ENCODE measurements at regions not wholly inside any gene's neighbourhood (a gene's known extent, or its start where the extent isn't known, plus 50 kb on each side); places are given as distances from the start of the nearest gene placed in this dataset.

DNA sequence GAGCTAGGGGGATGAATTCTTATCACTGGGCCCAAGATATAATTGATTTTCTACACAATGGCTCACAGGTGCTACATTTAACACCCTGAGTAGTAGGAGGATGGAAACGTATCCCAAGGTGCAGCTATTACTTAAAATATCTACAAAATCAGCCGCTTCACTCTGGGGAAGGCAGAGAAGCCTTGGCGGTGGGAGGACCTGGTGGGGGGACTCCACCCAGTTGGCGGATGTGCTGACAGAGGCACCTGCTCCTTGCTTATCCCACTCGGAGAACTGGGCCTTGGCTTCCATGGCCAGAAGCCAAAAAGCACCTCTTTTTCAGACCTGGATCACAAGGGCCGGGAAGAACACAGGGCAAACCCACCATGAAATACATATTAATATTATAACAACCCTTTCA is 106.3 kb downstream of the OTX2 start:
- H3K9me3 ChIP-seq (ENCODE audit: insufficient read depth, low read length, severe bottlenecking): no peaks in the 10 kb centered on the region
- H3K79me2 ChIP-seq (ENCODE audit: insufficient read depth, low read length): no peaks in the 10 kb centered on the region
- peaks cover 14% of the 10 kb centered on the region for H3K27me3 ChIP-seq (ENCODE audit: insufficient read depth, low read length, poor library complexity)
- no peaks in the 10 kb centered on the region for H4K20me1 ChIP-seq (ENCODE audit: insufficient read depth, low read length)
- H3K4me3 ChIP-seq (ENCODE audit: low read depth in 1 of 2, low read length in 2 of 2): no peak overlapping the region
- ATAC-seq (ENCODE audit: insufficient read depth, low read depth): no peak
- H3K9ac ChIP-seq (ENCODE audit: low read depth, low read length): no peak overlapping the region
- no peaks in the 10 kb centered on the region for H3K4me1 ChIP-seq (ENCODE audit: insufficient read depth, low read length)
- H3K27ac ChIP-seq (ENCODE audit: low read length): no peak overlapping the region
- no peak overlapping the region for H2AFZ ChIP-seq (ENCODE audit: low read depth, low read length)
- H3K4me2 ChIP-seq (ENCODE audit: insufficient read depth, low read length): no peak overlapping the region
- DNase-seq: no peak
- H3K36me3 ChIP-seq (ENCODE audit: insufficient read depth, low read length): no peaks in the 10 kb centered on the region
- TF ChIP-seq EZH2 (IDR thresholded peaks at IDR 0.05; ENCODE audit: borderline replicate concordance, low read depth, low read length, severe bottlenecking): no peak
- TF ChIP-seq, protein P1, sequence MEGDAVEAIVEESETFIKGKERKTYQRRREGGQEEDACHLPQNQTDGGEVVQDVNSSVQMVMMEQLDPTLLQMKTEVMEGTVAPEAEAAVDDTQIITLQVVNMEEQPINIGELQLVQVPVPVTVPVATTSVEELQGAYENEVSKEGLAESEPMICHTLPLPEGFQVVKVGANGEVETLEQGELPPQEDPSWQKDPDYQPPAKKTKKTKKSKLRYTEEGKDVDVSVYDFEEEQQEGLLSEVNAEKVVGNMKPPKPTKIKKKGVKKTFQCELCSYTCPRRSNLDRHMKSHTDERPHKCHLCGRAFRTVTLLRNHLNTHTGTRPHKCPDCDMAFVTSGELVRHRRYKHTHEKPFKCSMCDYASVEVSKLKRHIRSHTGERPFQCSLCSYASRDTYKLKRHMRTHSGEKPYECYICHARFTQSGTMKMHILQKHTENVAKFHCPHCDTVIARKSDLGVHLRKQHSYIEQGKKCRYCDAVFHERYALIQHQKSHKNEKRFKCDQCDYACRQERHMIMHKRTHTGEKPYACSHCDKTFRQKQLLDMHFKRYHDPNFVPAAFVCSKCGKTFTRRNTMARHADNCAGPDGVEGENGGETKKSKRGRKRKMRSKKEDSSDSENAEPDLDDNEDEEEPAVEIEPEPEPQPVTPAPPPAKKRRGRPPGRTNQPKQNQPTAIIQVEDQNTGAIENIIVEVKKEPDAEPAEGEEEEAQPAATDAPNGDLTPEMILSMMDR (IDR thresholded peaks at IDR 0.05; ENCODE audit: borderline replicate concordance, extremely low read depth, low read length, poor library complexity, severe bottlenecking): no peak

DNA sequence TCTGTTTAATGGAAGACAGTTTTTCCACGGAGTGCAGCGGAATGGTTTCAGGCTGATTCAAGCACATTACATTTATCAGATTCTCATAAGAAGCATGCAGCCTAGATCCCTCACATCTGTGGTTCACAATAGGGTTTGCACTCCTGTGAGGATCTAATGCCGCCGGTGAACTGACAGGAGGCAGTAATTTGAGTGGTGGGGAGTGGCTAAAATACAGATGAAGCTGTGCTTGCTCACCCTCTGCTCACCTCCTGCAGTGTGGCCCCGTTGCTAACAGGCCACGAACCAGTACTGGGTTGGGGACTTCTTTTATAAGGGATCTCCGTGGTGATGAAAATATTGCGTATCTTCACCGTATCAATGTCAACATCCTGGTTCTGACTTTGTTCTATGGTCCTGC is 107.8 kb downstream of the OTX2 start:
- Histone ChIP-seq H2AFZ (ENCODE audit: low read depth, low read length) (no peak overlapping the region), H3K27me3 (ENCODE audit: insufficient read depth, low read length, poor library complexity) (peaks cover 13% of the 10 kb centered on the region), H3K9ac (ENCODE audit: low read depth, low read length) (no peak overlapping the region), H3K4me1 (ENCODE audit: insufficient read depth, low read length) (no peaks in the 10 kb centered on the region), H3K4me3 (ENCODE audit: low read depth in 1 of 2, low read length in 2 of 2) (no peak overlapping the region), H3K4me2 (ENCODE audit: insufficient read depth, low read length) (no peak overlapping the region), H3K27ac (ENCODE audit: low read length) (no peak overlapping the region), H3K36me3 (ENCODE audit: insufficient read depth, low read length) (no peaks in the 10 kb centered on the region), H4K20me1 (ENCODE audit: insufficient read depth, low read length) (no peaks in the 10 kb centered on the region), H3K9me3 (ENCODE audit: insufficient read depth, low read length, severe bottlenecking) (no peaks in the 10 kb centered on the region), H3K79me2 (ENCODE audit: insufficient read depth, low read length) (no peaks in the 10 kb centered on the region)
- ATAC-seq (ENCODE audit: insufficient read depth, low read depth) (no peak), DNase-seq (no peak)
- TF ChIP-seq EZH2 (IDR thresholded peaks at IDR 0.05; ENCODE audit: borderline replicate concordance, low read depth, low read length, severe bottlenecking): no peak
- TF ChIP-seq, protein P1 (IDR thresholded peaks at IDR 0.05; ENCODE audit: borderline replicate concordance, extremely low read depth, low read length, poor library complexity, severe bottlenecking): no peak
